HepG2 (cell line): ENCODE measurements at regions not wholly inside any gene's neighbourhood (a gene's known extent, or its start where the extent isn't known, plus 50 kb on each side); places are given as distances from the start of the nearest gene placed in this dataset.

Source experiments
- ATAC-seq: fragments of 200-7000 bp; cut with Tn5 transposase; 3 replicates; pipeline ENCODE4 v1.9.1; 2020; ENCODE audit warnings: mild to moderate bottlenecking, moderate library complexity
- BruUV-seq: library from RNA; stranded (reverse); fragments of 400-500 nt; replicated peaks from 2 replicates; lab custom pipeline; 2021; lab: Mats Ljungman, UMichigan
- CTCF ChIA-PET: fragments of 300-600 bp; formaldehyde crosslinking; extraction: SDS; loops from one replicate; lab custom pipeline; 2021; ENCODE audit warnings: low total read pairs, inconsistent platforms, low intra/inter-chr PET ratio; lab: Yijun Ruan, JAX
- POLR2A ChIA-PET: fragments of 350-600 bp; sonication (Branson Sonifier 250); formaldehyde crosslinking; loops from one replicate; lab custom pipeline; 2020; ENCODE audit warnings: antibody characterized with exemption, inconsistent platforms; lab: Yijun Ruan, JAX
- DNase-seq: peaks from one replicate; pipeline ENCODE4 v3.0.0-alpha.2; 2015; ENCODE audit warnings: low spot score
- FAIRE-seq: peaks from 3 replicates; lab custom pipeline; 2011; peaks lifted over from hg19 to GRCh38; lab: Jason Lieb, UNC
- H2AFZ ChIP-seq: one replicate; pipeline ENCODE4 v1.6.1; 2011; ENCODE audit warnings: low read length, inconsistent platforms
- H3K27ac ChIP-seq: fragments of 300-600 bp; 3 replicates; pipeline ENCODE4 v1.8.0; 2011; ENCODE audit warnings: mixed run types, mild to moderate bottlenecking, mixed read lengths, low read length, inconsistent platforms; ENCODE audit not compliant: insufficient read depth; ENCODE audit errors: extremely low read length
- H3K27me3 ChIP-seq, 2 experiments: fragments of 200-600 bp in 1 of 2; 2 replicates in 1 of 2; 3 replicates in 1 of 2; pipeline versions ENCODE4 v1.6.0 to v1.8.0; 2011; ENCODE audit warnings: low read length in 2 of 2, mild to moderate bottlenecking in 2 of 2, moderate library complexity in 2 of 2, inconsistent platforms in 1 of 2; ENCODE audit not compliant: insufficient read depth in 2 of 2, control insufficient read depth in 1 of 2
- H3K36me3 ChIP-seq, 2 experiments: fragments of 200-600 bp in 1 of 2; replicated peaks in 1 of 2; 2 replicates in 1 of 2; 3 replicates in 1 of 2; pipeline versions ENCODE4 v1.5.1 to v1.8.0; 2011; ENCODE audit warnings: low read length in 2 of 2, inconsistent platforms in 1 of 2; ENCODE audit not compliant: insufficient read depth in 2 of 2, control insufficient read depth in 1 of 2
- H3K4me1 ChIP-seq: 2 replicates; pipeline ENCODE4 v1.5.1; 2012; ENCODE audit warnings: low read length, inconsistent platforms; ENCODE audit not compliant: insufficient read depth
- H3K4me2 ChIP-seq: 2 replicates; pipeline ENCODE4 v1.6.0; 2011; ENCODE audit warnings: low read depth, low read length, inconsistent platforms
- H3K4me3 ChIP-seq, 3 experiments: fragments of 200-600 bp in 1 of 3; sonication (generic), shearing (Covaris generic) in 1 of 3; replicated peaks in 1 of 3; 2 replicates each; pipeline ENCODE4 v1.5.1; 2011 to 2016; ENCODE audit warnings: low read length in 3 of 3, inconsistent platforms in 2 of 3, low read depth in 2 of 3, mild to moderate bottlenecking in 2 of 3, control low read depth in 1 of 3, mixed read lengths in 1 of 3; ENCODE audit not compliant: insufficient read depth in 1 of 3
- H3K79me2 ChIP-seq: one replicate; pipeline ENCODE4 v1.6.1; 2011; ENCODE audit warnings: low read length, inconsistent platforms; ENCODE audit not compliant: insufficient read depth
- H3K9ac ChIP-seq: 2 replicates; pipeline ENCODE4 v1.6.0; 2011; ENCODE audit warnings: mild to moderate bottlenecking, low read depth, low read length, inconsistent platforms; ENCODE audit not compliant: insufficient read depth
- H3K9me3 ChIP-seq: 2 replicates; pipeline ENCODE4 v1.5.1; 2012; ENCODE audit warnings: mild to moderate bottlenecking, low read length
- H4K20me1 ChIP-seq: 2 replicates; pipeline ENCODE4 v1.6.0; 2011; ENCODE audit warnings: inconsistent platforms, mild to moderate bottlenecking, low read length, moderate library complexity; ENCODE audit not compliant: insufficient read depth
- ELF4 ChIP-seq: sonication (generic); formaldehyde crosslinking; IDR thresholded peaks from 2 replicates; pipeline ENCODE4 v1.5.0; 2020; ENCODE audit warnings: missing genetic modification reagents, mild to moderate bottlenecking, moderate library complexity, borderline replicate concordance
- FLYWCH1 ChIP-seq: sonication (generic); formaldehyde crosslinking; IDR thresholded peaks from 2 replicates; pipeline ENCODE4 v1.8.1; 2023; ENCODE audit warnings: mild to moderate bottlenecking, missing genetic modification reagents
- MAFF ChIP-seq: IDR thresholded peaks from 2 replicates; pipeline ENCODE4 v1.6.1; 2011; ENCODE audit warnings: low read depth, low read length, improper control_type of control experiment
- MAFK ChIP-seq, 2 experiments: IDR thresholded peaks in 1 of 2; conservative IDR thresholded peaks in 1 of 2; 2 replicates each; pipeline ENCODE4 v1.6.1; 2011; ENCODE audit warnings: improper control_type of control experiment in 2 of 2, low read length in 2 of 2
- SMARCE1 ChIP-seq: fragments of 450-650 bp; IDR thresholded peaks from 2 replicates; pipeline ENCODE4 v1.6.1; 2017; ENCODE audit warnings: borderline replicate concordance
- ZKSCAN5 ChIP-seq: sonication (generic); formaldehyde crosslinking; IDR thresholded peaks from 2 replicates; pipeline ENCODE4 v1.5.1; 2020; ENCODE audit warnings: mild to moderate bottlenecking, missing genetic modification reagents
- ZNF121 ChIP-seq: sonication (generic); formaldehyde crosslinking; IDR thresholded peaks from 2 replicates; pipeline ENCODE4 v1.5.0; 2020; ENCODE audit warnings: mild to moderate bottlenecking, missing genetic modification reagents
- ZNF468 ChIP-seq: sonication (generic); formaldehyde crosslinking; IDR thresholded peaks from 2 replicates; pipeline ENCODE4 v1.8.0; 2022; ENCODE audit warnings: mild to moderate bottlenecking, moderate library complexity, missing genetic modification reagents
- ZNF773 ChIP-seq: sonication (generic); formaldehyde crosslinking; IDR thresholded peaks from 2 replicates; pipeline ENCODE4 v1.4.0; 2020; ENCODE audit warnings: missing genetic modification reagents, borderline replicate concordance
- ZNF781 ChIP-seq: sonication (generic); formaldehyde crosslinking; IDR thresholded peaks from 2 replicates; pipeline ENCODE4 v1.5.1; 2020; ENCODE audit warnings: borderline replicate concordance, mild to moderate bottlenecking, missing genetic modification reagents; ENCODE audit errors: not compliant biosample characterization
- WGBS: methylation state at CpG from one replicate; pipeline ENCODE4 v1.1.6; 2017; ENCODE audit warnings: low lambda C conversion rate; 5-methylcytosine and 5-hydroxymethylcytosine counted together
- in situ Hi-C: cut with HindIII; loops from 2 replicates; pipeline ENCODE4 v1.10.0; 2017; ENCODE audit warnings: low pct_unique_long_range_greater_than_20kb; ENCODE audit not compliant: extremely low pct_ligation_motif_present
- intact Hi-C: fragments of 100-400 bp; cut with micrococcal nuclease; formaldehyde crosslinking; loops from one replicate; pipeline ENCODE4 v1.10.0; 2022; ENCODE audit not compliant: unreplicated experiment
- TF ChIP-seq, protein P1 (sequence below): sonication (generic); formaldehyde crosslinking; IDR thresholded peaks from 2 replicates; pipeline ENCODE4; 2020; ENCODE audit warnings: missing genetic modification reagents, mild to moderate bottlenecking, borderline replicate concordance
- TF ChIP-seq, protein P2 (sequence below): sonication (generic); formaldehyde crosslinking; conservative IDR thresholded peaks from 2 replicates; pipeline ENCODE4 v1.4.0; 2020; ENCODE audit warnings: missing genetic modification reagents
- TF ChIP-seq, protein P3 (sequence below): IDR thresholded peaks from 2 replicates; pipeline ENCODE4 v1.6.1; 2016; ENCODE audit warnings: mild to moderate bottlenecking

DNA sequence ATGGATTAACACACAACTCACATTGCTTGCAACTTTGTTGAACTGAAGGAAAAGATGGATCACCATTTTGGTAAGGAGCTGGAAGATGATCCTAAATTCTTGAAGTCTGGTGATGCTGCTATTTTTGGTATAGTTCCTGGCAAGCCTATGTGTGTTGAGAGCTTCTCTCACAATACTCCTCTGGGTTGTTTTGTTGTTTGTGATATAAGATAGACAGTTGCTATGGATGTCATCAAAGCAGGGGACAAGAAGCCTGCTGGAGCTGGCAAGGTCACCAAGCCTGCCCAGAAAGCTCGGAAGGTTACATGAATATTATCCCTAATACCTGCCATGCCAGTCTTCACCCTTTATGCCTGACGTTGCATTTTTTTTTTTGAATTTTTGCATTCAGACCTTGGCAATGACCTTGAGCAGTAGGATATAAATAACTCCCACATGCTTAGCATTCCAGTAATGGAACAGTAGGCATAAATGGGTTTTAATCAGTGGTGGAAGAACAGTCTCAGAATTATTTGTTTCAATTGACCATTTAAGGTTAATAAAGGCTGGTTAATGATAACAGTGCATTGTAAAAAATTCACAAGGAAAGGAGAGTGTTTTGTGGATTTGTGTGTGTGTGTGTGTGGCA lies 129.0 kb upstream of the SEL1L start:
- no peak for FAIRE-seq
- H3K9ac ChIP-seq = no peak overlapping the region

DNA sequence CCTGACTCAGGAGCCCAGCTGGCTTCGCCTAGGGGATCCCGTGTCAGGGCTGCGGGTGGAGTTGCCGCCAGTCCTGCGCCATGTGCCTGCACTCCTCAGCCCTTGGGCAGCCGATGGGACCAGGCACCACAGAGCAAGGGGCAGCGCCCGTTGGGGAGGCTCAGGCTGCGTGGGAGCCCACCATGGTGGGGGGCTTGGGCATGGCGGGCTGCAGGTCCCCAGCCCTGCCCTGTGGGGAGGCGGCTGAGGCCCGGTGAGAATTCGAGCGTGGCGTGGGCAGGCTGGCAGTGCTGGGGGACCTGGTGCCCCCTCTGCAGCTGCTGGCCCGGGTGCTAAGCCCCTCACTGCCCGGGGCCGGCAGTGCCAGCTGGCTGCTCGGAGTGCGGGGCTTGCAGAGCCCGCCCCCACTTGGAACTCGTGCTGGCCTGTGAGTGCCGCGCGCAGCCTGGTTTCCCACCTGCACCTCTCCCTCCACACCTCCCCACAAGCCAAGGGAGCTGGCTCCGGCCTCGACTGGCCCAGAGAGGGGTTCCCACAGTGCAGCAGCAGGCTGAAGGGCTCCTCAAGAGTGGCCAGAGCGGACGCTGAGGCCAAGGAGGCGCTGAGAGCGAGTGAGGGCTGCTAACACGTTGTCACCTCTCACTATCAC lies 135.1 kb upstream of the SEL1L start:
- ChIA-PET POLR2A (no interaction called here), CTCF (no interaction called here)
- DNase-seq (no peak), ATAC-seq (no peak), FAIRE-seq (no peak)
- no TSS peak for BruUV-seq
- Histone ChIP-seq H4K20me1 (no peaks in the 10 kb centered on the region), H3K9ac (no peak overlapping the region), H3K9me3 (no peaks in the 10 kb centered on the region), H3K4me1 (no peaks in the 10 kb centered on the region), H3K27me3 (no peaks in the 10 kb centered on the region), H3K36me3 (no peaks in the 10 kb centered on the region), H3K79me2 (no peaks in the 10 kb centered on the region), H3K4me3 (no peak overlapping the region), H3K27ac (no peak overlapping the region), H3K4me2 (no peak overlapping the region), H2AFZ (no peak overlapping the region)
- 57% methylated on average over 15 of the region's 32 CpGs for WGBS
- in situ Hi-C loops (no loop called here), intact Hi-C loops (no loop called here)
- no peak for TF ChIP-seq ZNF468 (CRISPR knock-in tag)
- TF ChIP-seq ZNF773 (CRISPR knock-in tag) = no peak
- TF ChIP-seq ELF4 = no peak
- no peak for TF ChIP-seq FLYWCH1
- TF ChIP-seq SMARCE1 = no peak
- TF ChIP-seq, protein P1, sequence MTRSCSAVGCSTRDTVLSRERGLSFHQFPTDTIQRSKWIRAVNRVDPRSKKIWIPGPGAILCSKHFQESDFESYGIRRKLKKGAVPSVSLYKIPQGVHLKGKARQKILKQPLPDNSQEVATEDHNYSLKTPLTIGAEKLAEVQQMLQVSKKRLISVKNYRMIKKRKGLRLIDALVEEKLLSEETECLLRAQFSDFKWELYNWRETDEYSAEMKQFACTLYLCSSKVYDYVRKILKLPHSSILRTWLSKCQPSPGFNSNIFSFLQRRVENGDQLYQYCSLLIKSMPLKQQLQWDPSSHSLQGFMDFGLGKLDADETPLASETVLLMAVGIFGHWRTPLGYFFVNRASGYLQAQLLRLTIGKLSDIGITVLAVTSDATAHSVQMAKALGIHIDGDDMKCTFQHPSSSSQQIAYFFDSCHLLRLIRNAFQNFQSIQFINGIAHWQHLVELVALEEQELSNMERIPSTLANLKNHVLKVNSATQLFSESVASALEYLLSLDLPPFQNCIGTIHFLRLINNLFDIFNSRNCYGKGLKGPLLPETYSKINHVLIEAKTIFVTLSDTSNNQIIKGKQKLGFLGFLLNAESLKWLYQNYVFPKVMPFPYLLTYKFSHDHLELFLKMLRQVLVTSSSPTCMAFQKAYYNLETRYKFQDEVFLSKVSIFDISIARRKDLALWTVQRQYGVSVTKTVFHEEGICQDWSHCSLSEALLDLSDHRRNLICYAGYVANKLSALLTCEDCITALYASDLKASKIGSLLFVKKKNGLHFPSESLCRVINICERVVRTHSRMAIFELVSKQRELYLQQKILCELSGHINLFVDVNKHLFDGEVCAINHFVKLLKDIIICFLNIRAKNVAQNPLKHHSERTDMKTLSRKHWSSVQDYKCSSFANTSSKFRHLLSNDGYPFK (CRISPR knock-in tag) = no peak
- TF ChIP-seq, protein P2, sequence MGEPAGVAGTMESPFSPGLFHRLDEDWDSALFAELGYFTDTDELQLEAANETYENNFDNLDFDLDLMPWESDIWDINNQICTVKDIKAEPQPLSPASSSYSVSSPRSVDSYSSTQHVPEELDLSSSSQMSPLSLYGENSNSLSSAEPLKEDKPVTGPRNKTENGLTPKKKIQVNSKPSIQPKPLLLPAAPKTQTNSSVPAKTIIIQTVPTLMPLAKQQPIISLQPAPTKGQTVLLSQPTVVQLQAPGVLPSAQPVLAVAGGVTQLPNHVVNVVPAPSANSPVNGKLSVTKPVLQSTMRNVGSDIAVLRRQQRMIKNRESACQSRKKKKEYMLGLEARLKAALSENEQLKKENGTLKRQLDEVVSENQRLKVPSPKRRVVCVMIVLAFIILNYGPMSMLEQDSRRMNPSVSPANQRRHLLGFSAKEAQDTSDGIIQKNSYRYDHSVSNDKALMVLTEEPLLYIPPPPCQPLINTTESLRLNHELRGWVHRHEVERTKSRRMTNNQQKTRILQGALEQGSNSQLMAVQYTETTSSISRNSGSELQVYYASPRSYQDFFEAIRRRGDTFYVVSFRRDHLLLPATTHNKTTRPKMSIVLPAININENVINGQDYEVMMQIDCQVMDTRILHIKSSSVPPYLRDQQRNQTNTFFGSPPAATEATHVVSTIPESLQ = no peak
- no peak for TF ChIP-seq ZNF121 (CRISPR knock-in tag)
- TF ChIP-seq, protein P3, sequence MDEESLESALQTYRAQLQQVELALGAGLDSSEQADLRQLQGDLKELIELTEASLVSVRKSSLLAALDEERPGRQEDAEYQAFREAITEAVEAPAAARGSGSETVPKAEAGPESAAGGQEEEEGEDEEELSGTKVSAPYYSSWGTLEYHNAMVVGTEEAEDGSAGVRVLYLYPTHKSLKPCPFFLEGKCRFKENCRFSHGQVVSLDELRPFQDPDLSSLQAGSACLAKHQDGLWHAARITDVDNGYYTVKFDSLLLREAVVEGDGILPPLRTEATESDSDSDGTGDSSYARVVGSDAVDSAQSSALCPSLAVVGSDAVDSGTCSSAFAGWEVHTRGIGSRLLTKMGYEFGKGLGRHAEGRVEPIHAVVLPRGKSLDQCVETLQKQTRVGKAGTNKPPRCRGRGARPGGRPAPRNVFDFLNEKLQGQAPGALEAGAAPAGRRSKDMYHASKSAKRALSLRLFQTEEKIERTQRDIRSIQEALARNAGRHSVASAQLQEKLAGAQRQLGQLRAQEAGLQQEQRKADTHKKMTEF (CRISPR knock-in tag) = no peak
- TF ChIP-seq ZNF781 (CRISPR knock-in tag) = no peak

More for the DNA sequence above, 129.0 kb upstream of the SEL1L start:
- Histone ChIP-seq H3K27ac (no peak overlapping the region), H3K4me1 (no peaks in the 10 kb centered on the region), H3K4me2 (no peak overlapping the region), H3K36me3 (no peaks in the 10 kb centered on the region), H3K4me3 (no peak overlapping the region), H2AFZ (no peak overlapping the region), H3K79me2 (no peaks in the 10 kb centered on the region), H3K9me3 (no peaks in the 10 kb centered on the region), H4K20me1 (no peaks in the 10 kb centered on the region), H3K27me3 (no peaks in the 10 kb centered on the region)
- POLR2A ChIA-PET = no interaction called here
- ATAC-seq (no peak), DNase-seq (no peak)
- intact Hi-C loops (no loop called here), in situ Hi-C loops (no loop called here)
- TF ChIP-seq MAFK (conservative IDR thresholded peaks at IDR 0.05 in 1 of 2, IDR thresholded peaks at IDR 0.05 in 1 of 2; ENCODE audit: low read length in 2 of 2) (peak; percentile 77 to 80), ZKSCAN5 (CRISPR knock-in tag) (no peak), MAFF (peak; percentile 74)
- 29% methylated on average over 2 of the region's 2 CpGs for WGBS
- no TSS peak for BruUV-seq
- CTCF ChIA-PET = no interaction called here
